ENCODE measurements at regions not wholly inside any gene's neighbourhood (a gene's known extent, or its start where the extent isn't known, plus 50 kb on each side); places are given as distances from the start of the nearest gene placed in this dataset.

DNA sequence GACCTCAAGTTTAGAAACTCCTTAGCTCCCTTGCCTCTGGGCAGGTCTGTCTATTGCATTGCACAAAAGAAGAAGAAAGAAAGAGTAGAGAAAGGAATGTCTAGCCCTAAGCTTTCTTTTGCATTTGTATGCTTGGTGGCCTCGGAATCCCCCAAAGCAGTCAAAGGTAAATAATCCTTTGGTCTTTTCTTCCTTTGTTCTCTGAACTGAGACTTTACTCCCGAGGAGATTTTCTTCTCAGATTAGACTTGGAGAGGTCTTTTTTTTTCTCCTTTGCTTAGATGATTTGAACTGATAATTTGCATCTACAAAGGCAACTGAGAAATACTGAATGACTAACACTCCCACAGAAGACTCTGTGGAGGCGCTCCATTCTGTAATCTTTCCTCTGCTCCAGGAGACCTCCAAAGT lies 93.2 kb downstream of the AKR1D1 start:
- no peaks in the 10 kb centered on the region for H3K27me3 ChIP-seq (ENCODE audit: insufficient read depth, low read length)
- H3K36me3 ChIP-seq (ENCODE audit: insufficient read depth, low read length) = peaks cover 8% of the 10 kb centered on the region
- H3K9me3 ChIP-seq (ENCODE audit: insufficient read depth, low read depth, low read length) = peaks cover 16% of the 10 kb centered on the region
- peak overlapping the region; percentile 90 for H3K9ac ChIP-seq (ENCODE audit: low read depth, low read length)
- H3K4me3 ChIP-seq (ENCODE audit: low read length) = peak overlapping the region; percentile 26; the same call in 1 of the 2 replicates
- H3K27ac ChIP-seq (ENCODE audit: low read depth, low read length) = peak overlapping the region; percentile 98
- peaks cover 50% of the 10 kb centered on the region for H3K4me1 ChIP-seq (ENCODE audit: insufficient read depth, low read length)
- 0% methylated on average over 2 of the region's 3 CpGs for WGBS

DNA sequence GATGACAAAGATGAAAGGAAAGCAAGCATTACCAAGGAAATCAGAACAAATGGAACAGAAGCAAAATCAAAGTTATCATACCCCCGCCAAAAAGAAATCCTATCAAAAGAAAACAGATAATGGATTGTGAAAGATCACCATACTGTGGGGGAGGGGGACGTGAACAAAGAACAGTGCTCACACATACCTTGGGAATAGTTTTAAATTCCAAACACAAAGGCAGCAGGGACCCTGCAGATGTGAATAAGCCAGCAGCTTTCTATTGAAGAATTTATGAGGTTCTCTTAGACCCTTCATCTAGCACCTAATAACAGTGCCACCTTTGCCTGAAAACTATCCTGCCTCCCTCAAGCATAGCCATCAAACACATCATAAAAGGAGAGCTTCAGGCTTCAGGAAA lies 94.0 kb downstream of the AKR1D1 start:
- Histone ChIP-seq H3K9ac (ENCODE audit: low read depth, low read length) (peak overlapping the region; percentile 90), H3K36me3 (ENCODE audit: insufficient read depth, low read length) (peaks cover 4% of the 10 kb centered on the region; the same call in 1 of the 2 replicates), H3K4me3 (ENCODE audit: low read length) (peak overlapping the region; percentile 26), H3K27me3 (ENCODE audit: insufficient read depth, low read length) (no peaks in the 10 kb centered on the region), H3K27ac (ENCODE audit: low read depth, low read length) (peak overlapping the region; percentile 98), H3K4me1 (ENCODE audit: insufficient read depth, low read length) (peaks cover 50% of the 10 kb centered on the region), H3K9me3 (ENCODE audit: insufficient read depth, low read depth, low read length) (peaks cover 12% of the 10 kb centered on the region)
- no CpG with 5 or more reads among the region's 2 CpGs for WGBS

GRCh38 chr7:138170959-138171703 lies 94.9 kb downstream of the AKR1D1 start:
- WGBS = 88% methylated on average over 7 of the region's 7 CpGs
- peaks cover 9% of the 10 kb centered on the region for H3K9me3 ChIP-seq (ENCODE audit: insufficient read depth, low read depth, low read length)
- peak overlapping the region; percentile 98 for H3K27ac ChIP-seq (ENCODE audit: low read depth, low read length)
- no peaks in the 10 kb centered on the region for H3K27me3 ChIP-seq (ENCODE audit: insufficient read depth, low read length)
- H3K4me3 ChIP-seq (ENCODE audit: low read length) = 0 out of 2 replicates have a peak overlapping the region, but pooled peaks have one; percentile 26
- peaks cover 50% of the 10 kb centered on the region for H3K4me1 ChIP-seq (ENCODE audit: insufficient read depth, low read length)
- peaks cover 4% of the 10 kb centered on the region; the same call in 1 of the 2 replicates for H3K36me3 ChIP-seq (ENCODE audit: insufficient read depth, low read length)
- peak overlapping the region; percentile 90 for H3K9ac ChIP-seq (ENCODE audit: low read depth, low read length)

DNA sequence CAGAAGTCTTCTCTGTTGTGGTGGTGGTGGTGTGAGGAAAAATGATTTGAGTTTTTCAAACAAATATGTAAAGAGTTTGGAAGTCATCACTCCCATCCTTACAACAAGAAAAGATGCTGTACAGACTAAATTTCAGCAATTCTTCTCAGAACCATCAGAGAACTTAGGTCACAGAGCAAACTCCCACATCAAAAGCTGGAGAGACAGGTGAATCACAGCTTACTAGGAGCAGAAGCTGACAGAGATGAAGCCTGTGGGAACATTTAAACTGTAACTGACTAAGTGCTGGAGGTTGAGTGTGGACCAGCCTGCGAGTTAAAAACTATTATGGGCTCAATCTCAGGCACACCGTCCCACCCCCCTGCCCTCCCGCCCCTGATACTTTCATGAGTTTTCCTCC lies 97.3 kb downstream of the AKR1D1 start:
- WGBS = 83% methylated on average over 3 of the region's 3 CpGs
- H3K9me3 ChIP-seq (ENCODE audit: insufficient read depth, low read depth, low read length) = peaks cover 9% of the 10 kb centered on the region
- H3K4me1 ChIP-seq (ENCODE audit: insufficient read depth, low read length) = peaks cover 27% of the 10 kb centered on the region
- peaks cover 4% of the 10 kb centered on the region; the same call in 1 of the 2 replicates for H3K36me3 ChIP-seq (ENCODE audit: insufficient read depth, low read length)
- no peak overlapping the region for H3K27ac ChIP-seq (ENCODE audit: low read depth, low read length)
- no peaks in the 10 kb centered on the region for H3K27me3 ChIP-seq (ENCODE audit: insufficient read depth, low read length)
- H3K4me3 ChIP-seq (ENCODE audit: low read length) = no peak overlapping the region
- no peak overlapping the region for H3K9ac ChIP-seq (ENCODE audit: low read depth, low read length)

- 89% methylated on average over 2 of the region's 5 CpGs for WGBS
- Histone ChIP-seq H3K9ac (ENCODE audit: low read depth, low read length) (no peak overlapping the region), H3K4me3 (ENCODE audit: low read length) (no peak overlapping the region), H3K36me3 (ENCODE audit: insufficient read depth, low read length) (peaks cover 4% of the 10 kb centered on the region; the same call in 1 of the 2 replicates), H3K27me3 (ENCODE audit: insufficient read depth, low read length) (no peaks in the 10 kb centered on the region), H3K9me3 (ENCODE audit: insufficient read depth, low read depth, low read length) (peaks cover 9% of the 10 kb centered on the region), H3K4me1 (ENCODE audit: insufficient read depth, low read length) (peaks cover 5% of the 10 kb centered on the region), H3K27ac (ENCODE audit: low read depth, low read length) (no peak overlapping the region)
These were observed 99.8 kb downstream of the AKR1D1 start for GRCh38 chr7:138176060-138176459.

- 96% methylated on average over 3 of the region's 4 CpGs for WGBS
- 0 out of 2 replicates have a peak, but pooled peaks cover 9% of the 10 kb centered on the region for H3K4me1 ChIP-seq (ENCODE audit: insufficient read depth, low read length)
- peaks cover 7% of the 10 kb centered on the region; the same call in 1 of the 2 replicates for H3K36me3 ChIP-seq (ENCODE audit: insufficient read depth, low read length)
- H3K27ac ChIP-seq (ENCODE audit: low read depth, low read length) = no peak overlapping the region
- no peak overlapping the region for H3K9ac ChIP-seq (ENCODE audit: low read depth, low read length)
- H3K27me3 ChIP-seq (ENCODE audit: insufficient read depth, low read length) = no peaks in the 10 kb centered on the region
- H3K4me3 ChIP-seq (ENCODE audit: low read length) = no peak overlapping the region
- H3K9me3 ChIP-seq (ENCODE audit: insufficient read depth, low read depth, low read length) = peaks cover 30% of the 10 kb centered on the region
These were observed 107.9 kb downstream of the AKR1D1 start for GRCh38 chr7:138184191-138184590.

DNA sequence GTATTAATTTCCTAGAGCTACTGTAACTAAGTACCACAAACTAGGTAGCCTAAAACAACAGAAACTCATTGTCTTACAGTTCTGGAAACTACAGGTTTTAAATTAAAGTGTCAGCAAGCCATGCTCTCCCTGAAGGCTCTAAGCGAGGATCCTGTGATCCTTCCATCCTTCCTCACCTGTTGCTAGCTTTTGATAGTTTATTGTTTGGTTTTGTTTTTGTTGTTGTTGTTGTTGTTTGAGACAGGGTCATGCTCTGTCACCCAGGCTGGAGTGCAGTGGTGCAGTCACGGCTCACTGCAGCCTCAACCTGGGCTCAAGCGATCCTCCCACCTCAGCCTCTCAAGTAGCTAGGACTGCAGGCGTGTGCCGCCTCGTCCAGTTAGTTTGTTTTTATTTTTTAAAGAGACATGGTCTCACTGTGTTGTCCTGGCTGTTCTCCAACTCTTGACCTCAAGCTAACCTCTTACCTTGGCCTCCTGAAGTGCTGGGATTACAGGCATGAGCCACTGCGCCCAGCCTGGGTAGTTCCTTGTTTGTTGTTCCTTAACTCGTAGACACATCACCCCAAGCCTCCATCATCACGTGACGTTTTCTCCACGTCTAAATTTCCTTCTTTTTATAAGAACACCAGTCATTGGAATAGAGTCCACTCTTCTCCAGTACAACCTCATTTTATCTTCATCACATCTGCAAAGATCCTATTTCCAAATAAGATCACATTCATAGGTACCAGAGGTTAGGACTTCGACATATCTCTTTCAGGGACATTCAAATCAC lies 109.1 kb downstream of the AKR1D1 start:
- peaks cover 7% of the 10 kb centered on the region; the same call in 1 of the 2 replicates for H3K36me3 ChIP-seq (ENCODE audit: insufficient read depth, low read length)
- no peak overlapping the region for H3K27ac ChIP-seq (ENCODE audit: low read depth, low read length)
- no peak overlapping the region for H3K4me3 ChIP-seq (ENCODE audit: low read length)
- 94% methylated on average over 12 of the region's 12 CpGs for WGBS
- no peak overlapping the region for H3K9ac ChIP-seq (ENCODE audit: low read depth, low read length)
- no peaks in the 10 kb centered on the region for H3K27me3 ChIP-seq (ENCODE audit: insufficient read depth, low read length)
- 0 out of 2 replicates have a peak, but pooled peaks cover 9% of the 10 kb centered on the region for H3K4me1 ChIP-seq (ENCODE audit: insufficient read depth, low read length)
- H3K9me3 ChIP-seq (ENCODE audit: insufficient read depth, low read depth, low read length) = peaks cover 36% of the 10 kb centered on the region

- Histone ChIP-seq H3K4me3 (ENCODE audit: low read length) (no peak overlapping the region), H3K9me3 (ENCODE audit: insufficient read depth, low read depth, low read length) (peaks cover 36% of the 10 kb centered on the region), H3K9ac (ENCODE audit: low read depth, low read length) (no peak overlapping the region), H3K27ac (ENCODE audit: low read depth, low read length) (no peak overlapping the region), H3K4me1 (ENCODE audit: insufficient read depth, low read length) (0 out of 2 replicates have a peak, but pooled peaks cover 5% of the 10 kb centered on the region), H3K36me3 (ENCODE audit: insufficient read depth, low read length) (peaks cover 7% of the 10 kb centered on the region; the same call in 1 of the 2 replicates), H3K27me3 (ENCODE audit: insufficient read depth, low read length) (no peaks in the 10 kb centered on the region)
- 88% methylated on average over 6 of the region's 6 CpGs for WGBS
These were observed 110.7 kb downstream of the AKR1D1 start for GRCh38 chr7:138186951-138187351.

DNA sequence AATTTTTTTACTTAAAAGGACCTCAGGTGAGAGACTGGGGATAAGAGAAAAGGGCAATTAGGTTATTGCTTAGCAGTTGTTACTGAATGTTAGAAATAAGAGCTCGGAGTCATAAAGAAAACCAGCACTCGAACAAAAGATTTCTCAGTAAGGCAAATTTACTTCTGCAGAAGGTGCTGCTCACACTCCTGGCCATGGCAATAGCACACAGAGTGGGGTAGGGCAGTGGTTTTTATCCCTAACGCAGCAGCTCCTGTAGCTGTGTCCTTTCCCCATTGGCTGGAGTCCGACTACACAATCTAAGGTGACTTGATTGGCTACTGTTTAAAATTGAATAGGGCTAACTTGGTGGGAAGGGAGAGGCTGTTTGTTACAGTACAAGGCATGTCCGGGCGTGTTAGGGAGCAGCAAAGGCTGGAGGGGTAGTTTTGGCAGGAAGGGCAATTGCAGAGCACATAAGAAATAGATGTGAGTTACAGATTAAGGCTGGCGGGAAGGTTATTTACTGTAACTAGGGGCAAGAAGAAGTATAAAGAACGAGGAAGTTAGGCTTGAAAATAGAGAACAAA lies 112.1 kb downstream of the AKR1D1 start:
- Histone ChIP-seq H3K4me3 (ENCODE audit: low read length) (no peak overlapping the region), H3K4me1 (ENCODE audit: insufficient read depth, low read length) (no peaks in the 10 kb centered on the region), H3K36me3 (ENCODE audit: insufficient read depth, low read length) (peaks cover 7% of the 10 kb centered on the region; the same call in 1 of the 2 replicates), H3K9me3 (ENCODE audit: insufficient read depth, low read depth, low read length) (peaks cover 36% of the 10 kb centered on the region), H3K27ac (ENCODE audit: low read depth, low read length) (no peak overlapping the region), H3K27me3 (ENCODE audit: insufficient read depth, low read length) (no peaks in the 10 kb centered on the region), H3K9ac (ENCODE audit: low read depth, low read length) (no peak overlapping the region)
- WGBS = 85% methylated on average over 8 of the region's 8 CpGs

GRCh38 chr7:138194567-138194966 lies 118.3 kb downstream of the AKR1D1 start:
- Histone ChIP-seq H3K36me3 (ENCODE audit: insufficient read depth, low read length) (no peaks in the 10 kb centered on the region), H3K27me3 (ENCODE audit: insufficient read depth, low read length) (no peaks in the 10 kb centered on the region), H3K27ac (ENCODE audit: low read depth, low read length) (no peak overlapping the region), H3K9ac (ENCODE audit: low read depth, low read length) (no peak overlapping the region), H3K4me3 (ENCODE audit: low read length) (no peak overlapping the region), H3K4me1 (ENCODE audit: insufficient read depth, low read length) (no peaks in the 10 kb centered on the region), H3K9me3 (ENCODE audit: insufficient read depth, low read depth, low read length) (peaks cover 4% of the 10 kb centered on the region; the same call in 1 of the 2 replicates)
- WGBS = 96% methylated on average over 7 of the region's 8 CpGs

DNA sequence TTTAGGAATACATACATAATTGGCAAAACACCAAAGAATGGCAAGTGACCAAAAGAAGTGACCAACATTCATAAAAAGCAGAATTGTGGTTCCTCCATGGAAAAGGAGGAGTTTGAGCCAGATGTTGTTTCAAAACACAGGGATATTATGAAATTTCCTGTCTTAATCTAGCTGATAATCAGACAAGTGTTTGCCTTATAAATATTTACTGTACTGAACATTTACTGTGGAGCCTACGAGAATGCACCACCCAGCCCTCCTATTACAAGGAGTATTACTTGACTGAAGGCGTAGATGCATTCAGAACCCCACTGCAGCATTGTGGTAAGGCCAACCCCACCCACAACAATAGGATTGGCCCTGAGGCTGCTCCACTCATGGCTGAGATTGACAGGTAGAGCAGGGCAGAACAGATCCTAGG lies 118.9 kb downstream of the AKR1D1 start:
- WGBS = 89% methylated on average over 2 of the region's 2 CpGs
- Histone ChIP-seq H3K9me3 (ENCODE audit: insufficient read depth, low read depth, low read length) (no peaks in the 10 kb centered on the region), H3K36me3 (ENCODE audit: insufficient read depth, low read length) (no peaks in the 10 kb centered on the region), H3K4me3 (ENCODE audit: low read length) (no peak overlapping the region), H3K27me3 (ENCODE audit: insufficient read depth, low read length) (no peaks in the 10 kb centered on the region), H3K9ac (ENCODE audit: low read depth, low read length) (no peak overlapping the region), H3K4me1 (ENCODE audit: insufficient read depth, low read length) (no peaks in the 10 kb centered on the region), H3K27ac (ENCODE audit: low read depth, low read length) (no peak overlapping the region)
